ENCODE measurements at regions not wholly inside any gene's neighbourhood (a gene's known extent, or its start where the extent isn't known, plus 50 kb on each side); places are given as distances from the start of the nearest gene placed in this dataset.
"Not testable (repeated sequence)": the region's sequence is repeated elsewhere in the genome, so short reads cannot be mapped to it uniquely, and the experiment has no call there.

DNA sequence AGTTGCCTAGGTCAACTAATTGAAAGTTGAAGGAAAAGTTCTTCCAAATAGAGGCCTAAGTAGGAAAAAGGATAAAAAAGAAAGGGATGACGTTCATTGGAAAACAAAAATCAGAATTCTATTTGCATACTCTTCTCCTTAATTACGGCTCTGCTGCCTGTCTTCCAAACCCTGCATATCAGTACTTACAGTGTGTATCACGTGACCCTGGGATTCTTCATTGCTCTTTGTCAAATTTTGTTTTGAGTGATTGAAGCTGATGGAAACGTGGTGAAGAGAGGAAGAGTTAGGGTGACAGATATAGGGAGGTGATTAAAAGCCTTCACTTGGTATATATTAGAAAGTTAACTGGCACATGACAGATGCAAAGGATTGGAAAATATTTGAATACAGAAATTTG, 97.9 kb downstream of the ZNF92 start:
- TF ChIP-seq CTCF (IDR thresholded peaks at IDR 0.05; ENCODE audit: low read depth, low read length), result no peak
- no peak for DNase-seq (ENCODE audit: extremely low read depth, low read depth)

DNA sequence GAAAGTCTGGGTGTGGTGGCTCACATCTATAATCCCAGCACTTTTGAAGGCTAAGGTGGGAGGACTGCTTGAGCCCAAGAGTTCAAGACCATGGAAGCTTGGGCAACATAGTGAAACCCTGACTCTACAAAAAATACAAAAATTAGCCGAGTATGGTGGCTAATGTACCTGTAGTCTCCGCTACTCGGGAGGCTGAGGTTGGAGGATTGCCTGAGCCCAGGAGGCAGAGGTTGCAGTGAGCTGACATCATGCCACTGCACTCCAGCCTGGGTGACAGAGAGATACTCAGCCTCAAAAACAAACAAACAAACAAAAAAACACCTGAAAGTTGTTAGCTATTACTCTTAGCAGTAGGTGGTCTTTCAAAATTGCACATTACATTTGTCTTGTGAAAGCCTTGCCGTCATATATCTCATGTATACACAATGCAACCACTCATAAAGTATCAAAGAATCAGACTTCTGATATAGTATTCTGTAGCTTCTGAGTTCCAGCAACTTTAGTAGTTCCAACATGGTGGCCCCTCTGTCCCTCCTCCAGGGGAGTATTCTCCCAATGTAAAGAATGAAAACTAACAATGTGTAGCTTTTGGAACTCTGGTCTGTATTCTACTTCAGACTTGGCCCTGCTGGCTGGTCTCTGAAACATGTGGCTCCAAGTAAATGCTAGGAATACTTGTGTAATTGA, 101.5 kb downstream of the ZNF92 start:
- no peak for DNase-seq (ENCODE audit: extremely low read depth, low read depth)
- no peak for TF ChIP-seq CTCF (IDR thresholded peaks at IDR 0.05; ENCODE audit: low read depth, low read length)

- DNase-seq (ENCODE audit: extremely low read depth, low read depth), result no peak
- no peak for TF ChIP-seq CTCF (IDR thresholded peaks at IDR 0.05; ENCODE audit: low read depth, low read length)
Measured at GRCh38 chr7:65475734-65476319, 102.2 kb downstream of the ZNF92 start.

DNA sequence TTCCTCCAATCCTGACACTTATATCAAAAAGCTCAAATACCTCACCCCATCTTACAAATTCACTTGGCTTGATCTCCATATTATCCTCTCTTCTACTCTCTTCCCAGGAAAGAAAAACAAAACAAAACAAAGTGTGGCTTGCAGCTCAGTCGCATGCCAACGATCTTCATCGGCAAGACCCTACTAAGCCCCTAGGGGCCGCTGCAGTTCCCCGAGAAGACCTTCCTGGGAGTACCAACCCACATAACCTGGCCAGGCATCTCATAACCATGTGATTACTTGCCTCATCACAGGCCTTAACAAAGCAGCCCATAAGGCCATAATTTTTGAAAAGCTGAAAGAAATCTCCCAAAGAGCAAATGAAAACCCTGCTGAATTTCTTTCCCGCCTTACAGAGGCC, 103.7 kb downstream of the ZNF92 start:
- no peak for DNase-seq (ENCODE audit: extremely low read depth, low read depth)
- no peak; the same call in 1 of the 2 replicates for TF ChIP-seq CTCF (IDR thresholded peaks at IDR 0.05; ENCODE audit: low read depth, low read length)

DNA sequence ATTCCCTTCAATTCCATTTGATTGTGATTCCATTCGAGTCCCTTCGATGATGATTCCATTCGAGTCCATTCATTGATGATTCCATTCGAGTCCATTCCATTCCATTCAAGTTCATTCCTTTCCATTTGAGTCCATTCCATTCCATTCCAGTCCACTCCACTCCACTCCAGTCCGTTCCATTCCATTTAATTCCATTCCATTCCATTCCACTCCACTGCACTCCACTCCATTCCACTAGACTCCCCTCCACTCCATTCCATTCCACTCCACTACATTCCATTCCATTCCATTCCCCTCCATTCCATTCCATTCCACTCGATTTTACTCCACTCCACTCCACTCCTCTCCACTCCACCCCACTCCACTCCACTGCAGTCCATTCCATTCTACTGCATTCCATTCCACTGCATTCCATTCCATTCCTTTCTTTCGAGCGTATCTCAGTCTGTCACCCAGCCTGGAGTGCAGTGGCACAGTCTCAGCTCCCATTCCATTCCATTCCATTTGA, 115.7 kb downstream of the ZNF92 start:
- no peak for TF ChIP-seq CTCF (IDR thresholded peaks at IDR 0.05; ENCODE audit: low read depth, low read length)

GRCh38 chr7:65496697-65497096, 123.0 kb downstream of the ZNF92 start:
- DNase-seq (ENCODE audit: extremely low read depth, low read depth), result not testable (repeated sequence)

More for the DNA sequence above, 115.7 kb downstream of the ZNF92 start:
- DNase-seq (ENCODE audit: extremely low read depth, low read depth), result no peak

- TF ChIP-seq CTCF (IDR thresholded peaks at IDR 0.05; ENCODE audit: low read depth, low read length), result no peak
- DNase-seq (ENCODE audit: extremely low read depth, low read depth), result no peak
Measured at GRCh38 chr7:65503434-65504152, 129.9 kb downstream of the ZNF92 start.

DNA sequence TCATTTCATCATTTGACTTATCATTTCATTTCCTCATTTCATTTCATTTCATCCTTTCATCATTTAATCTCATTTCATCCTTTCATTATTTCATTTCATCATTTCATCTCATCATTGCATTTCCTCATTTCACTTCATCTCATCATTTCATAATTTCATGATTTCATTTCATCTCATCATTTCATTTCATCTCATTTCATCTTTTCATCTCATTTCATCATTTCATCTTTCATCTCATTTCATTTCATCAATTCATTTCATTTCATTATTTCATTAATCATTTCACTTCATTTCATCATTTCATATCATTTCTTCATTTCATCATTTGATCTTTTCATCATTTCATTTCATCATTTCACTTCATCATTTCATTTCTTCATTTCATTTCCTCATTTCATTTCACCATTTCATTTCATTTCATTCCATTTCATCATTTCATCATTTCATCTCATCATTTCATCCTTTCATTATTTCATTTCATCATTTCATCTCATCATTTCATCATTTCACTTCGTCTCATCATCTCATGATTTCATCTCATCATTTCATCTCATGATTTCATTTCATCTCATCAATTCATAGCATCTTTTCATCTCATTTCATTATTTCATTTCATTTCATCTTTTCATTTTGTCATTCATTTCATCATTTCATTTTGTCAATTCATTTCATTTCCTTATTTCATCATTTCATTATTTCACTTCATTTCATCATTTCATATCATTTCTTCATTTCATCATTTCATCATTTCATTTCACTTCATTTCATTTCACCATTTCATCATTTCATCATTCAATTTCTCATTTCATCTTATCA, 131.1 kb downstream of the ZNF92 start:
- not testable (repeated sequence) for DNase-seq (ENCODE audit: extremely low read depth, low read depth)

GRCh38 chr7:65505320-65505633, 131.6 kb downstream of the ZNF92 start:
- not testable (repeated sequence) for DNase-seq (ENCODE audit: extremely low read depth, low read depth)

- not testable (repeated sequence) for DNase-seq (ENCODE audit: extremely low read depth, low read depth)
Measured at GRCh38 chr7:65508581-65509367, 135.1 kb downstream of the ZNF92 start.
